ENCODE measurements at regions not wholly inside any gene's neighbourhood (a gene's known extent, or its start where the extent isn't known, plus 50 kb on each side); places are given as distances from the start of the nearest gene placed in this dataset.

- TF ChIP-seq CTCF (IDR thresholded peaks at IDR 0.05 in 2 of 3, conservative IDR thresholded peaks at IDR 0.05 in 1 of 3; ENCODE audit: insufficient read depth in 2 of 3, low read depth in 1 of 3, low read length in 3 of 3) (no peak), TBP (optimal IDR thresholded peaks at IDR 0.05; ENCODE audit: low read depth, low read length) (no peak), PHF8 (IDR thresholded peaks at IDR 0.05; ENCODE audit: borderline replicate concordance, low read length) (no peak), NR1H2 (CRISPR knock-in tag; IDR thresholded peaks at IDR 0.05) (no peak), RAD51 (IDR thresholded peaks at IDR 0.05; ENCODE audit: borderline replicate concordance, low read depth) (no peak), SP2 (IDR thresholded peaks at IDR 0.05; ENCODE audit: extremely low read depth, low read depth, low read length, poor library complexity, severe bottlenecking) (no peak), ZBED1 (IDR thresholded peaks at IDR 0.05) (no peak), NONO (IDR thresholded peaks at IDR 0.05; ENCODE audit: low read depth in 2 of 2, low read length in 1 of 2) (no peak), POLR2A (conservative IDR thresholded peaks at IDR 0.05) (no peak), ZNF398 (CRISPR knock-in tag; IDR thresholded peaks at IDR 0.05) (no peak)
Measured at GRCh38 chr15:70319466-70319865, 221.7 kb upstream of the TLE3 start.
